Mesendoderm (in vitro differentiated cells): ENCODE measurements at regions not wholly inside any gene's neighbourhood (a gene's known extent, or its start where the extent isn't known, plus 50 kb on each side); places are given as distances from the start of the nearest gene placed in this dataset.

Experiments
- DNase-seq: peaks from one replicate; pipeline ENCODE4 v3.0.0; 2013
- H2AK5ac ChIP-seq: 2 replicates; pipeline ENCODE4 v1.6.1; 2013; ENCODE audit warnings: low read length, inconsistent platforms
- H2BK120ac ChIP-seq: 2 replicates; pipeline ENCODE4 v1.6.1; 2013; ENCODE audit warnings: low read depth, mild to moderate bottlenecking, low read length, moderate library complexity, mixed read lengths
- H2BK15ac ChIP-seq: replicated peaks from 2 replicates; pipeline ENCODE4 v1.6.1; 2013; ENCODE audit warnings: low read depth, mild to moderate bottlenecking, moderate library complexity
- H2BK5ac ChIP-seq: 2 replicates; pipeline ENCODE4 v1.6.1; 2013; ENCODE audit warnings: low read length, inconsistent platforms
- H3K18ac ChIP-seq: 2 replicates; pipeline ENCODE4 v1.6.1; 2013; ENCODE audit warnings: mild to moderate bottlenecking, low read length, mixed read lengths
- H3K23ac ChIP-seq: one replicate; pipeline ENCODE4 v1.6.1; 2013; ENCODE audit warnings: low read length
- H3K27ac ChIP-seq: 2 replicates; pipeline ENCODE4 v1.5.1; 2013; ENCODE audit warnings: low read depth, mild to moderate bottlenecking, inconsistent platforms, low read length, moderate library complexity
- H3K27me3 ChIP-seq: 2 replicates; pipeline ENCODE4 v1.6.1; 2013; ENCODE audit warnings: low read length, control low read depth, mild to moderate bottlenecking, inconsistent platforms; ENCODE audit not compliant: insufficient read depth, poor library complexity
- H3K36me3 ChIP-seq: 2 replicates; pipeline ENCODE4 v1.6.1; 2013; ENCODE audit warnings: low read length, inconsistent platforms; ENCODE audit not compliant: control insufficient read depth, insufficient read depth
- H3K4ac ChIP-seq: one replicate; pipeline ENCODE4 v1.6.1; 2013; ENCODE audit warnings: low read depth, mild to moderate bottlenecking, low read length, moderate library complexity
- H3K4me1 ChIP-seq: 2 replicates; pipeline ENCODE4 v1.6.1; 2013; ENCODE audit warnings: low read depth, low read length, inconsistent platforms; ENCODE audit not compliant: control insufficient read depth
- H3K4me2 ChIP-seq: 2 replicates; pipeline ENCODE4 v1.6.1; 2013; ENCODE audit warnings: low read length
- H3K4me3 ChIP-seq: 2 replicates; pipeline ENCODE4 v1.5.1; 2013; ENCODE audit warnings: mild to moderate bottlenecking, low read length
- H3K56ac ChIP-seq: one replicate; pipeline ENCODE4 v1.6.1; 2013; ENCODE audit warnings: low read length
- H3K79me1 ChIP-seq: 2 replicates; pipeline ENCODE4 v1.6.1; 2013; ENCODE audit warnings: low read length, inconsistent platforms
- H3K79me2 ChIP-seq: 2 replicates; pipeline ENCODE4 v1.6.1; 2013; ENCODE audit warnings: mild to moderate bottlenecking, low read length; ENCODE audit not compliant: control insufficient read depth, insufficient read depth
- H3K9ac ChIP-seq: 2 replicates; pipeline ENCODE4 v1.6.1; 2013; ENCODE audit warnings: low read length, inconsistent platforms
- H4K5ac ChIP-seq: one replicate; pipeline ENCODE4 v1.6.1; 2013; ENCODE audit warnings: low read length
- H4K8ac ChIP-seq: one replicate; pipeline ENCODE4 v1.6.1; 2013; ENCODE audit warnings: low read depth, mild to moderate bottlenecking, control low read depth, low read length, moderate library complexity
- WGBS: extraction: QIAGEN DNeasy Blood & Tissue Kit; methylation state at CpG from one replicate; pipeline ENCODE4 v1.1.7; 2013; ENCODE audit warnings: low lambda C conversion rate, missing lambda C conversion rate; ENCODE audit not compliant: insufficient coverage; ENCODE audit errors: extremely low coverage; 5-methylcytosine and 5-hydroxymethylcytosine counted together

DNA sequence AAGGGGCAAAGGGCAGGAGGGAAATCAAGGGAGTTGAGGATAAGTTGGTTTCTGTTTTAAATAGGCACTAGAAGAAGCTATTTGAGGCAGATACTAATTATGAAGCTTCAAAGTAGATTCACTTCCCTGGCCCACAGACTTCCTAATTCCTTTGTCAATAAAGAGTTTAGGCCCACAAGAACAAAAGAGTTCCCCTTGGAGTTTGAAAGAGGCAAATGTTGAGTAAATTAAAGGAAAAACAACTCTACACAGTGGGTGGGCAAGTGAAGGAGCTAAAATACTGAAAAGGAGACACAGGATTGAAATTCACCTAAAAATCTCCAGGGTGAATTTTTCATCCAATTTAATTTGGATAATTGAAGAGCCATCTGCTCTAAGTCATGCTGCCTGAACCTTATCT lies 411.7 kb upstream of the RORA start:
- Histone ChIP-seq H3K36me3 (no peaks in the 10 kb centered on the region), H3K56ac (no peak overlapping the region), H3K4me2 (no peak overlapping the region), H3K27ac (no peak overlapping the region), H3K4me1 (peaks cover 4% of the 10 kb centered on the region), H3K79me2 (no peaks in the 10 kb centered on the region), H3K4me3 (no peak overlapping the region), H2BK5ac (no peak overlapping the region), H2BK120ac (no peak overlapping the region), H3K18ac (no peak overlapping the region), H3K27me3 (no peaks in the 10 kb centered on the region), H3K23ac (no peak overlapping the region), H2BK15ac (no peak overlapping the region), H2AK5ac (no peak overlapping the region), H4K8ac (no peak overlapping the region), H3K4ac (no peak overlapping the region), H3K9ac (no peak overlapping the region), H3K79me1 (no peaks in the 10 kb centered on the region), H4K5ac (no peak overlapping the region)
- no peak for DNase-seq

DNA sequence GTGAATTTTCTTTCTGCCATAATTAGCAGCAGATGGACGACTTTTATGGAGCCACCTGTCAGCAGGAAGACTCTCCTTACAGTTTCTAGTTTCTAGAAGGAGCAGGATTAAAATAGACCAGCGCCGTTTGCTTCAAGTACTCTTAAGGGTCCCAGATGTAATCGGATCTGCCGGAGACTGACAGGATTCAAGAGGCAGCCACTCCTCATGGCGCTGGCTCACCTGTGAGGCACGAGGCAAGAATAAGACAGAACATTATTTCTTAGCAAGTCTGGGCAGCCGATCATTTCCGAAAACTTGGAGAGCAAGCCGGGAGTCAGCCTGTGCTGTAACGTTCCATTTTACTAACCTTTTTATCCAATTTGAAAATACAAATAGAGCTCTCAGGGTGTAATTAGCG lies 410.4 kb upstream of the RORA start:
- Histone ChIP-seq H3K56ac (no peak overlapping the region), H3K4ac (no peak overlapping the region), H3K4me2 (no peak overlapping the region), H2AK5ac (no peak overlapping the region), H3K18ac (no peak overlapping the region), H4K5ac (no peak overlapping the region), H3K23ac (no peak overlapping the region), H4K8ac (no peak overlapping the region), H3K27me3 (no peaks in the 10 kb centered on the region), H3K4me1 (peaks cover 4% of the 10 kb centered on the region), H3K36me3 (no peaks in the 10 kb centered on the region), H3K27ac (no peak overlapping the region), H3K9ac (no peak overlapping the region), H2BK5ac (no peak overlapping the region), H3K79me2 (no peaks in the 10 kb centered on the region), H2BK120ac (no peak overlapping the region), H3K79me1 (no peaks in the 10 kb centered on the region), H2BK15ac (no peak overlapping the region), H3K4me3 (no peak overlapping the region)
- no peak for DNase-seq
- WGBS: no CpG with 5 or more reads among the region's 12 CpGs

DNA sequence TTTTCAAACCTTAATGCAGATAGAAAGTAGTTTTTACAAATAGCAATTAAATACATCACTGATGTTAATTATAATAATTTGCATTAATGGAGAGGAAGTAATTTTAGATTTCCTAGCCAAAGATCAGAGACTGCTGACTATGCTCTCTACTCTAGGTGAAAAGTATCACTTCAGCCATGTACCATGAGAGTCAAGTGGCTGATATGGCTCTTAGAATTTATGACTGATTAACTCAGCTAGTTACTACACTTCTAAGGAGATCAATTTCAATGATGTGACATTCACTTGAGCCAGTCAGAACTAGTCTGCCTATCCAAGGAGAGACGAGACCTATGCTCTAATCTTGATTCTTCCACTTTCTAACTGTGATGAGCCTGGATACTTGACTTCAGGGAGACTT lies 405.7 kb upstream of the RORA start:
- no peaks in the 10 kb centered on the region for H3K36me3 ChIP-seq
- no peak overlapping the region for H3K23ac ChIP-seq
- H3K56ac ChIP-seq: no peak overlapping the region
- no peak overlapping the region for H4K8ac ChIP-seq
- H3K27me3 ChIP-seq: no peaks in the 10 kb centered on the region
- no peak overlapping the region for H2BK5ac ChIP-seq
- H2AK5ac ChIP-seq: no peak overlapping the region
- H3K4me2 ChIP-seq: no peak overlapping the region
- H3K18ac ChIP-seq: no peak overlapping the region
- H3K4me3 ChIP-seq: no peak overlapping the region
- no peak overlapping the region for H3K4ac ChIP-seq
- no peak overlapping the region for H2BK120ac ChIP-seq
- no peak for DNase-seq
- no peaks in the 10 kb centered on the region for H3K79me2 ChIP-seq
- no peaks in the 10 kb centered on the region for H3K4me1 ChIP-seq
- H3K27ac ChIP-seq: no peak overlapping the region
- H3K9ac ChIP-seq: no peak overlapping the region
- no peaks in the 10 kb centered on the region for H3K79me1 ChIP-seq
- no peak overlapping the region for H2BK15ac ChIP-seq
- WGBS: no CpG with 5 or more reads among the region's 1 CpG
- no peak overlapping the region for H4K5ac ChIP-seq

DNA sequence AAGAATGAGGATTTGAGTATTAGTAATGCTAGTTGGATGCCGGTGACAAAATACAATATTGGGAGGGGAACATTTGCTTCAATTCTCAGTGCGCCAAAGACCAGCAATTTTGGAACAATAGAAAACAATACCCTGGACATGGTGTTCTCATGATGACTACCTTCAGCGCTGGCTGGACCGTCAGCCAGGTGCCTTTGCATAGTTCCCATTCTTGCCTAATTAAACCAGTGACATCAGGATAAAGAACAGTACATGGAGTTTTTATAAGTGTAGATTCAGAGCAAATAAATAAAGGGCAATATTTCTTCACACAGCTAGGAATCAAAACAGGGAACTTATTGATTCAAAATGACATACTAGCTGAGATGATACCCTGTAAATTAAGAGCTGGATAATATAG lies 404.8 kb upstream of the RORA start:
- no CpG with 5 or more reads among the region's 4 CpGs for WGBS
- no peaks in the 10 kb centered on the region for H3K4me1 ChIP-seq
- no peak overlapping the region for H3K27ac ChIP-seq
- no peak overlapping the region for H2BK120ac ChIP-seq
- no peak overlapping the region for H4K8ac ChIP-seq
- H3K56ac ChIP-seq: no peak overlapping the region
- H3K4me3 ChIP-seq: no peak overlapping the region
- no peak overlapping the region for H4K5ac ChIP-seq
- H3K79me2 ChIP-seq: no peaks in the 10 kb centered on the region
- H3K9ac ChIP-seq: no peak overlapping the region
- no peaks in the 10 kb centered on the region for H3K27me3 ChIP-seq
- H3K23ac ChIP-seq: no peak overlapping the region
- no peak overlapping the region for H3K4ac ChIP-seq
- H2AK5ac ChIP-seq: no peak overlapping the region
- no peak overlapping the region for H3K4me2 ChIP-seq
- H3K36me3 ChIP-seq: no peaks in the 10 kb centered on the region
- no peak for DNase-seq
- H2BK5ac ChIP-seq: no peak overlapping the region
- H2BK15ac ChIP-seq: no peak overlapping the region
- H3K79me1 ChIP-seq: no peaks in the 10 kb centered on the region
- H3K18ac ChIP-seq: no peak overlapping the region

DNA sequence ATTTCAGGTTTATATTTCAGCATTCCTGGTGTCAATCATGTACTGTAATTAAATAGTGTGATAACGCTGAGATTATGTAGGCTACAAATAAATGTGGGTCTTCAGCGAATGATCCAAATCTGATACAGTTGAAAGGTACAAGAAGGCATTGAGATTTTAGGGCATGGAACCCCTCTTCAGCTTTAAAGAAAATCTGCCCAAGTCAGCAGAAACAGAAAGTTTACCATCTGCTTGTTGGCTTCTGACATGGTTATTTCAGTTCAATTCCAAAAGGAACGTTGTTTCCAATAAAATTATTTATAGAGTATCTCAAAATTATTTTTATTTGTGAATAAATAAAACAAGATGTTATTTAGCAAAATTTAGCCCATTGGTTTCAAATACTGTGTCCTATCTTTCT lies 400.2 kb upstream of the RORA start:
- no CpG with 5 or more reads among the region's 3 CpGs for WGBS
- no peak for DNase-seq
- Histone ChIP-seq H3K23ac (no peak overlapping the region), H2AK5ac (no peak overlapping the region), H4K5ac (no peak overlapping the region), H4K8ac (no peak overlapping the region), H3K27me3 (no peaks in the 10 kb centered on the region), H3K36me3 (no peaks in the 10 kb centered on the region), H2BK5ac (no peak overlapping the region), H3K4me3 (no peak overlapping the region), H3K27ac (no peak overlapping the region), H2BK120ac (no peak overlapping the region), H3K18ac (no peak overlapping the region), H2BK15ac (no peak overlapping the region), H3K56ac (no peak overlapping the region), H3K9ac (no peak overlapping the region), H3K79me1 (no peaks in the 10 kb centered on the region), H3K4ac (no peak overlapping the region), H3K79me2 (no peaks in the 10 kb centered on the region), H3K4me2 (no peak overlapping the region), H3K4me1 (no peaks in the 10 kb centered on the region)

DNA sequence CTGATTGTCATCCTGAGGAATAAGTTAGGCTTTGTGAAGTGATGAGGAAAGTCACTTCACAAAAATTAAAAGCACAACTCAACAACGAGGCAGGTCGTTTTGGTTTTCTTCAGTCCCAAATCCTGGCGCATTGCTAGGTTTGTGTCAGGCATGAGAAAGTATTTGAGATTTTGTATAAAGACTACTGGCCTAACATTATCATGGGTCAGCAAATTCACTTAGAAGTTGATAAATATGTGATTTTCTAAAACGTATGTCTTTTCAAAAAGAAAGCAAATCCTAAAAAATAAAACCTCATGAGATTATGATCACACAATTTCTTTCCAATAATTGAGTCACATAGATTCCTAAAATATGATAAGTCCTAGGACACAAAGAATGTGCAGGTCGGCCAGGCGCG lies 395.8 kb upstream of the RORA start:
- H3K18ac ChIP-seq: no peak overlapping the region
- no peaks in the 10 kb centered on the region for H3K4me1 ChIP-seq
- no CpG with 5 or more reads among the region's 7 CpGs for WGBS

More for the DNA sequence above, 395.8 kb upstream of the RORA start:
- no peak overlapping the region for H2BK120ac ChIP-seq
- H2AK5ac ChIP-seq: no peak overlapping the region
- H3K79me2 ChIP-seq: no peaks in the 10 kb centered on the region
- no peaks in the 10 kb centered on the region for H3K27me3 ChIP-seq
- H3K4me3 ChIP-seq: no peak overlapping the region
- H3K4ac ChIP-seq: no peak overlapping the region
- H4K5ac ChIP-seq: no peak overlapping the region
- H4K8ac ChIP-seq: no peak overlapping the region
- H3K4me2 ChIP-seq: no peak overlapping the region
- H3K36me3 ChIP-seq: no peaks in the 10 kb centered on the region
- H2BK5ac ChIP-seq: no peak overlapping the region
- DNase-seq: no peak
- no peak overlapping the region for H3K56ac ChIP-seq
- no peak overlapping the region for H3K23ac ChIP-seq
- no peak overlapping the region for H2BK15ac ChIP-seq
- no peak overlapping the region for H3K9ac ChIP-seq
- no peaks in the 10 kb centered on the region for H3K79me1 ChIP-seq
- H3K27ac ChIP-seq: no peak overlapping the region
